ENCODE measurements at regions not wholly inside any gene's neighbourhood (a gene's known extent, or its start where the extent isn't known, plus 50 kb on each side); places are given as distances from the start of the nearest gene placed in this dataset.

GRCh38 chr12:126347421-126347820 lies 1282.2 kb downstream of the AACS start:
- DNase-seq: no peak

- DNase-seq: no peak
These were observed 1284.1 kb downstream of the AACS start for GRCh38 chr12:126349383-126349782.

- DNase-seq: no peak
These were observed 1288.4 kb downstream of the AACS start for GRCh38 chr12:126353604-126354003.

- no peak for DNase-seq
These were observed 1289.4 kb downstream of the AACS start for GRCh38 chr12:126354633-126355032.

- no peak for DNase-seq
These were observed 1290.1 kb downstream of the AACS start for GRCh38 chr12:126355346-126355745.

- no peak for DNase-seq
These were observed 1293.6 kb downstream of the AACS start for GRCh38 chr12:126358806-126359205.

GRCh38 chr12:126359216-126359615 lies 1294.0 kb downstream of the AACS start:
- DNase-seq: no peak

GRCh38 chr12:126361804-126362203 lies 1296.6 kb downstream of the AACS start:
- DNase-seq: no peak

GRCh38 chr12:126362493-126362892 lies 1297.3 kb downstream of the AACS start:
- no peak for DNase-seq

GRCh38 chr12:126362964-126363363 lies 1297.7 kb downstream of the AACS start:
- no peak for DNase-seq

- no peak for DNase-seq
These were observed 1304.5 kb downstream of the AACS start for GRCh38 chr12:126369487-126370463.

GRCh38 chr12:126383506-126383905 lies 1318.3 kb downstream of the AACS start:
- no peak for DNase-seq

- no peak for DNase-seq
These were observed 1318.9 kb downstream of the AACS start for GRCh38 chr12:126384026-126384564.

- no peak for DNase-seq
These were observed 1320.5 kb downstream of the AACS start for GRCh38 chr12:126385785-126386184.

- DNase-seq: no peak
These were observed 1324.1 kb downstream of the AACS start for GRCh38 chr12:126389220-126389841.

GRCh38 chr12:126389961-126390360 lies 1324.7 kb downstream of the AACS start:
- no peak for DNase-seq

GRCh38 chr12:126390969-126391566 lies 1325.8 kb downstream of the AACS start:
- DNase-seq: no peak

- DNase-seq: no peak
These were observed 1331.3 kb downstream of the AACS start for GRCh38 chr12:126396536-126396935.

GRCh38 chr12:126397071-126397581 lies 1331.9 kb downstream of the AACS start:
- no peak for DNase-seq

- no peak for DNase-seq
These were observed 1332.4 kb downstream of the AACS start for GRCh38 chr12:126397660-126398059.

GRCh38 chr12:126400831-126401230 lies 1335.6 kb downstream of the AACS start:
- DNase-seq: no peak

- no peak for DNase-seq
These were observed 1339.2 kb downstream of the AACS start for GRCh38 chr12:126404293-126404881.

GRCh38 chr12:126418400-126418799 lies 1353.2 kb downstream of the AACS start:
- no peak for DNase-seq

Data from CD4-positive, alpha-beta T cell treated with Interleukin-4 for 1 hour (primary cell).